K562 (cell line): ENCODE measurements at regions not wholly inside any gene's neighbourhood (a gene's known extent, or its start where the extent isn't known, plus 50 kb on each side); places are given as distances from the start of the nearest gene placed in this dataset.

ENCODE experiments used
- ATF1 ChIP-seq, 2 experiments: fragments of 450-650 bp in 1 of 2; IDR thresholded peaks; 2 replicates each; pipeline ENCODE4 v1.6.1; 2016; ENCODE audit warnings: missing compliant biosample characterization in 1 of 2, missing genetic modification characterization in 1 of 2
- BRCA1 ChIP-seq, 2 experiments: fragments of 450-650 bp in 1 of 2; sonication (generic) in 1 of 2; formaldehyde crosslinking in 1 of 2; IDR thresholded peaks; 2 replicates each; pipeline versions ENCODE4 v1.5.0 to v1.6.1; 2017 to 2020; ENCODE audit warnings: mild to moderate bottlenecking in 1 of 2, missing genetic modification reagents in 1 of 2
- CHD1 ChIP-seq: fragments of 200-600 bp; sonication (generic); IDR thresholded peaks from one replicate; pipeline ENCODE4 v1.6.1; 2012; ENCODE audit warnings: mild to moderate bottlenecking, moderate library complexity, low read length, inconsistent platforms
- CTCF ChIP-seq, 3 experiments: IDR thresholded peaks in 2 of 3; conservative IDR thresholded peaks in 1 of 3; 2 replicates each; pipeline ENCODE4 v1.5.1; 2011 to 2012; ENCODE audit warnings: low read length in 3 of 3, mild to moderate bottlenecking in 3 of 3, control low read depth in 2 of 3, improper control_type of control experiment in 1 of 3, inconsistent platforms in 1 of 3, low read depth in 1 of 3, mixed read lengths in 1 of 3, moderate library complexity in 1 of 3; ENCODE audit not compliant: insufficient read depth in 2 of 3
- DPF2 ChIP-seq: fragments of 450-650 bp; IDR thresholded peaks from 2 replicates; pipeline ENCODE4 v1.6.1; 2016
- EP300 ChIP-seq: IDR thresholded peaks from 2 replicates; pipeline ENCODE4 v1.6.1; 2012; ENCODE audit warnings: low read length, improper control_type of control experiment
- POLR2AphosphoS5 ChIP-seq: IDR thresholded peaks from 2 replicates; pipeline ENCODE4 v1.6.1; 2011; ENCODE audit warnings: mild to moderate bottlenecking, low read depth, low read length, moderate library complexity; ENCODE audit not compliant: control insufficient read depth, insufficient read depth
- TF ChIP-seq, protein P1 (sequence below), 2 experiments: fragments of 450-650 bp in 1 of 2; sonication (generic) in 1 of 2; formaldehyde crosslinking in 1 of 2; IDR thresholded peaks in 1 of 2; conservative IDR thresholded peaks in 1 of 2; 2 replicates each; pipeline versions ENCODE4 v1.6.1 to v1.8.1; 2016 to 2023; ENCODE audit warnings: mild to moderate bottlenecking in 2 of 2, moderate library complexity in 2 of 2, inconsistent platforms in 1 of 2, missing genetic modification reagents in 1 of 2

DNA sequence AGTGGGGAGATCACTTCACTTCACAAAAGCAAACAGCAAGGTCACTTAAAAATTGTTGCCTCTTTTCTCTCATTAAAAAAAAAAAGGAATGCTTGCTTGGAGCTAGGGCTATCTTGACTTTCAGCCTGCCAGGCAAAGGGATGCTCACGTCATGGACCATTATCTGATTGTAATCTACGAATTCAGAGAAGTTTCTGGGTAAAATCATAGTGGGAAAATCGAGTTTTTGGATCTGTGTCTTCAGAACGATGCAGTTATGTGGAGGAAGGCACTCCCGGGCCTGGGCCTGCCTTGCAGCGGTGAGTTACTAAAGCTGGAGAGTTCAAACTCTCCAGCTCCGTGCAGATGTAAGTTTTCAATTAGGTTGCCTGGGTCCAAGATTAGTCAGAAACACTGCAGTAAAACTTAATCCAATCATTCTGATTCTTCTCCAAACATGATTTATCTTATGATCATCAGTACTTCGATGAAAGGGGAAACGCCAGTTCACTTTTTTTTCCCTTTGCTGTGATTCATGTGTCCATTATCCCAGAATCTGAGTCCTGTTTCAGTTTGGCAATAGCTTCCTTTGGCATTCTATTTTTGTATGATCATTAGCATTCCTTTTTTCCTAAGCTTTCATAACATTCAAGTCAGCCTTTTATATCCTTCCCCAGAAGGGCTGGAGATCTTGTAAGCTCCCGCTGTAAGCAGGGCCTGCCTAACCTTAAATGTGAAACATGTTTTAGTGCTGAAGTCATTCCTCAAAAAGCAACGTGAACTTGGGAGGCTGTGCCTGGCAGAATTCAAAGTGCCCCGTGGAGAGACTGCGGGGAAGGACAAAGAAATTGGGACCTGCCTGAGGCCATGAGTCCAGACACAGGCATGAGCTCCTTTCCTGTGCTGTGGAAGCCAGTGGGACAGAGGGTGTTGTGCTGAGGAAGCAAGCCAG lies 119.3 kb upstream of the TWIST2 start:
- no peak for TF ChIP-seq EP300
- no peak for TF ChIP-seq CTCF (IDR thresholded peaks at IDR 0.05 in 2 of 3, conservative IDR thresholded peaks at IDR 0.05 in 1 of 3; ENCODE audit: insufficient read depth in 2 of 3, low read depth in 1 of 3, low read length in 3 of 3)
- TF ChIP-seq, protein P1, sequence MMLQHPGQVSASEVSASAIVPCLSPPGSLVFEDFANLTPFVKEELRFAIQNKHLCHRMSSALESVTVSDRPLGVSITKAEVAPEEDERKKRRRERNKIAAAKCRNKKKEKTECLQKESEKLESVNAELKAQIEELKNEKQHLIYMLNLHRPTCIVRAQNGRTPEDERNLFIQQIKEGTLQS (IDR thresholded peaks at IDR 0.05), result no peak
- TF ChIP-seq, protein P1 (CRISPR knock-in tag; conservative IDR thresholded peaks at IDR 0.05), result no peak
- TF ChIP-seq POLR2AphosphoS5, result no peak
- no peak for TF ChIP-seq BRCA1 (IDR thresholded peaks at IDR 0.05)
- no peak for TF ChIP-seq BRCA1 (CRISPR knock-in tag; IDR thresholded peaks at IDR 0.05)
- TF ChIP-seq DPF2, result no peak
- TF ChIP-seq CHD1, result no peak
- no peak for TF ChIP-seq ATF1 (CRISPR knock-in tag; IDR thresholded peaks at IDR 0.05)
- no peak for TF ChIP-seq ATF1 (tag; IDR thresholded peaks at IDR 0.05)
